Stimulated activated CD4-positive, alpha-beta T cell treated with anti-CD3 and anti-CD28 coated beads, Interleukin-4, amount 100 ng/mL, for 4 hours (primary cell): ENCODE measurements at regions not wholly inside any gene's neighbourhood (a gene's known extent, or its start where the extent isn't known, plus 50 kb on each side); places are given as distances from the start of the nearest gene placed in this dataset.
"Not testable (repeated sequence)": the region's sequence is repeated elsewhere in the genome, so short reads cannot be mapped to it uniquely, and the experiment has no call there.

ENCODE experiments used
- DNase-seq, 2 experiments: peaks; one replicate each; pipeline ENCODE4 v3.0.0-alpha.2; 2020

DNA sequence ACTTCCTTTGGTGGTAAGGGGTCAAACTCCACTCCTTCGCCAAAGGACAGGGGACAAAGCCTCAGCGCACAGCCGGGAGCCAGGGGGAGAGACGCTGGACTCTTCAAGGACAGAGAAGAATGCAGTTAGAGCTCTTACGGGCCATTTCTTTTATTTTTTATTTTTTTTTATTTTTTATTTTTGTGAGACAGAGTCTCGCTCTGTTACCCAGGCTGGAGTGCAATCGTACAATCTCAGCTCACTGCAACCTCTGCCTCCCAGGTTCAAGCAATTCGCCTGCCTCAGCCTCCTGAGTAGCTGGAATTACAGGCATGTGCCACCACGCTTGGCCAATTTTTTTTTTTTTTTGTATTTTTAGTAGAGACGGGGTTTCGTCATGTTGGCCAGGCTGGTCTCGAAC is 93.2 kb upstream of the RPH3AL start, which contains the start of gene RFLNB:
Gene RFLNB, minus strand, starts transcription at position 101 of the 400 bp plus-strand sequence.
- not testable (repeated sequence) for DNase-seq

DNA sequence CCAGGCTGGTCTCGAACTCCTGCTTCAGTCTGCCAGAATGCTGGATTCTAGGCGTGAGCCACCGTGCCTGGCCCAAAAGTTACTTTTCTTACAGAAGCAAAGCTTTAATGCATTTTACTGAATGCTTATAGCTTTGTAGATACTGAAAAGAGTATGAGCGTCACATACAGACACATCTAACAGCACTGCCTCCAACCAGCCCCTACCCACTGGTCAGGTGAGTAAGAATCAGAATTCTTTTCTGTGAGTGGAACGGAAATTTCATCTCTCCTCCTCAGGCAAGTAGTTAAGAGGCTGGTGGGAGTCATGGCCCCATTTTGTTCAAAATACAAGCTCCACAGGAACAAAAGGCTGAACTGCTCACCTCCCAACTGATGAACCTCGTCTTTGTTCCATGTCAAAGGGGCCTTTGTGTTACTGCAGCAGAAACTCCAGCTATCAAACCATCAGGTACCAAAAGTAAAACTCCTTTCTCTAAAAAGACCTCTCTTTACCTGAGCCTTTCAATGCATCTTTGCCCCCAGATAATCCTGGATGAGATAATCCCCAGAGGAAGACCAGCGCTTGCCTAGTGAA is 92.4 kb upstream of the RPH3AL start:
- DNase-seq, result no peak

DNA sequence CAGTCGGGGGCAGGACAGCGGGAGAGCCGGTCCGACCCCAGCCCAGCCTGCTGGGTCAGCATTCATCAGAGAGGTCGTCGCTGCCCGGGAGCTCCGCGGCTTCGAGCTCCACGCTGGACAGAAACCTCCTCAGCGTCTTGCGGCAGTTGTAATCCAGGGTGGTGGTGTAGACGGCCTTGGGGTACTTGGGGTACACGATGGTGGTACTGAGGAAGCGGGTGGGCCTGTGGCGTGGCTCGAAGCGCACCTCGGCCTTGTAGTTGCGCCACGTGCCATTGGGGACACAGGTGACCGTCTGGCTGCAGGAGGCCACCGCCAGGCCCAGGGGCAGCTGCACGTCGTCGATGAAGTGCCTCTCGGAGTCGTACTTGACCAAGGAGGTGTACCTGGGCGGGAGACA is 90.5 kb upstream of the RPH3AL start:
- DNase-seq, result no peak

DNA sequence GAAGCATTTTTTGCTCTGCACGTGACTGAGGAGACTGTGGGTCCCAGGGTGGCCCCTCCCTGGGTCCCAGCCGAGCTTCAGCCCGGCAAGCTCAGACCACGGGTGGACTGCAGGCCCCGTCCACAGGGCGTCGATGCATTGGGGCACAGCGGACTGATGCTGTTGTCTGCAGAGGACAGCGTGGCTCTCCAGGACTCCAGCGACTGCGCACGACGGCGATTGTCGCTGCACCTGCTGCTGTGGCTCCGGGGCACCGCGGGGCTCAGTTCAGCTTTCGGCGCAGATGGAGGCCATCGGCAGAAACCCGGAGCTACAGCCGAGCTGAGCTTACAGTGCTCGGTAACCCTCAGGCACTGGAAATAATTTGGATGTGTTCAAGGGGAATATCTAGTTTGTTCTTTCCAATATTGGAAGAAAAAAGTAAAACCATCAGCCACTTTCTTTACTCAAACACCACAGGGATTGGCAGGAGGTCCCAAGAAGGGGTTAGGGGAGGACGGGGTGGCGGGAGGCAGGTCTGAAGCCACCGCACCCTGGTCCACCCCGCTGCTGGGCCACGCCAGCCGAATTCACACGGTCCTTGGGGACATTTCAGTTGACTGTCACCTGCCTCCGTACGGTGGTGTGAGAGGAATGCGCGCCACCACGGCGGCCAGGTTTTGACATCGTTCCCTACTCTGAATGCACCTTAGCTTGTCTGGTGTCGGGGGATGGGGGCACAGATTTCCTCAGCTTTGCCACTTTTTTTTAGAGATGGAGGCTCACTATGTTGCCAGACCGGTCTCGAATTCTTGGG is 88.7 kb upstream of the RPH3AL start:
- DNase-seq, result no peak

DNA sequence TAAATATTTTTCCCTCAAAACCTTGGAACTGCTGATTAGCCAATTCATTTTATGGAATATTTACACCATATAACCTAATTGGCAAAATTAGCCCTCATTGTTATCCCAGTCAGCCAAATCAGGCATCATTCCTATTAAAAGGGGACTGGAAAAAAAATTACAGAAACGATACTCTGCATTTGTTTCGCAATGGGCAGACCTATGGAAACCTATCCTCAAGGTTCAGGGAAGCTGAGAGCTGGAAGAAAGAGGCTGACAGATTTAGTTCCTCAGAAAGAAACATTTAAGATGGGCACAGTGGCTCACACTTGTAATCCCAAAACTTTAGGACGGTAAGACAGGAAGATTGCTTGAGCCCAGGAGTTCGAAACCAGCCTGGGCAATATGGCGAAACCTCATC is 85.6 kb upstream of the RPH3AL start:
- no peak for DNase-seq

DNA sequence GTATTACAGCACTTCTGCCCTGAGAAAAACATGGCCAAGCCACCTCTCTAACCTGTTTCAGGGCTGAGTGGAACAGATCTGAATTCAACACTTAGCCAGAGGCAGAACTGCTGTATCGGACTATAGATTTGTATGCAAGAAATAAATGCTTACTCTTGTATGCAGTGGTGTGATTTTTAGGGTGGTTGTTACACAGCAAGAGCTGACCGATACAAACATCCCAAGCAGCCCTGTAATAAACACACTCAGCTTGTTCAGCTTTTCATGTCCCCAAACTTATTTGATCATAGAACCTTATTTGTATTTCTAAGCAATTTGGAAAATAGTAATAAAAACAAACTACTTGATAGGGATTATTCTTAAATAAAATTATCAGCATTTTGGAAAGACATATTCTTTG is 84.9 kb upstream of the RPH3AL start:
- DNase-seq, result no peak

DNA sequence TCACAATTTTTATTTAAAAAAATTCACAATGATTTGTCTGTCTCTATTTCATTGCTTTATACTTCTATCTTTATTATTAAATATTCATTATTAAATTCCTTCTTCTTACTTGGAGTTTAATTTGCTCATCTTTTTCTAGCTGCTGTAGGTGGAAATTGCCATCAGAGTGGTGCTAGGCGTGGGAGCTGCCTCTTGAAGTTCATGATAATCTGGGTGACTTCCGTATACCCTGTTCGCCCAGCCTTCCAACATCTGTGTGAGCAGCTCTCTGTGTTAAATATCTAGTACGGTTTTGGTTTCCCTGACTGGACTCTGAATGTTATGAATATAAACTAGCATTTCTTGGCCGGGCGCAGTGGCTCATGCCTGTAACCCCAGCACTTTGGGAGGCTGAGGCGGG is 84.0 kb upstream of the RPH3AL start:
- no peak for DNase-seq

DNA sequence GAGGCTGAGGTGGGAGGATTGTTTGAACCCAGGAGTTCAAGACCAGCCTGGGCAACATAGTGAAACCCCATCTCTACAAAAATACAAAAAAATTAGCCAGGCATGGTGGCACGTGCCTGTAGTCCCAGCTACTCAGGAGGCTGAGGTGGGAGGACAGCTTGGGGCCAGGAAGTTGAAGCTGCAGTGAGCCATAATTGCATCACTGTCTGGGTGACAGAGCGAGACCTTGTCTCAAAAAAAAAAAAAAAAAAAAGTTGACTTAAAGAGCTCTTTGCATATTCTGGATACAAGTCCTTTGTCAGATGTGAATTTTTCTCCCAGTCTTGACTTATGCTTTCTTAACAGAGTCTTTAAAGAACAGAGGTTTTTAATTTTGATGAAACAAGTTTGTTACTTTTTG is 79.9 kb upstream of the RPH3AL start:
- not testable (repeated sequence) for DNase-seq

DNA sequence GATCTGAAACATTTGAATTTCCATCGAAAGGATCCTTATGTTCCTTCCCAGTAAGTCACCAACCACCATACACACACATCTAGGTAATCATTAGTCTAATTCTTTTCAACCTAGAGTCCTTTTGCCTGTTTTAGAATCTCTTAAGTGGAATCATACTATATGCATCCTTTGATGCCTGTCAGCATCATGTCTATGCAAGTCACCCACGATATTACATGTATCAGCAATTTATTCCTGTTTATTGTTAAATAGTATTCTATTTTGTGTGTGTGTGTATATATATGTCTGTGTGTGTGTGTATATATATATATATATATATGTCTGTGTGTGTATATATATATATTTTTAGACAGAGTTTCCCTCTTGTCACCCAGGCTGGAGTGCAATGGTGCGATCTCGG is 78.9 kb upstream of the RPH3AL start:
- no peak for DNase-seq

DNA sequence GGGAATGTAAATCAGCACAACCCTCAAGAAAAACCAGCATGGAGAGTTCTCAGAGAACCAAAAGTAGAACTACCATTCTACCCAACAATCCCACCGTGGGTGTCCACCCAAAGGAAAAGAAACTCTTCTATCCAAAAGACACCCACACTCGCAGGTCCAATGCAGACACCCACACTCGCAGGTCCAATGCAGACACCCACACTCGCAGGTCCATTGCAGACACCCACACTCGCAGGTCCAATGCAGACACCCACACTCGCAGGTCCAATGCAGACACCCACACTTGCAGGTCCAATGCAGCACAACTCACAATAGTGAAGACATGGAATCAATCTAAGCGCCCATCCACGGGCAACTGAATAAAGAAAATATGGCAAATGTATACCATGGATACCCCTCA is 77.0 kb upstream of the RPH3AL start:
- no peak for DNase-seq

DNA sequence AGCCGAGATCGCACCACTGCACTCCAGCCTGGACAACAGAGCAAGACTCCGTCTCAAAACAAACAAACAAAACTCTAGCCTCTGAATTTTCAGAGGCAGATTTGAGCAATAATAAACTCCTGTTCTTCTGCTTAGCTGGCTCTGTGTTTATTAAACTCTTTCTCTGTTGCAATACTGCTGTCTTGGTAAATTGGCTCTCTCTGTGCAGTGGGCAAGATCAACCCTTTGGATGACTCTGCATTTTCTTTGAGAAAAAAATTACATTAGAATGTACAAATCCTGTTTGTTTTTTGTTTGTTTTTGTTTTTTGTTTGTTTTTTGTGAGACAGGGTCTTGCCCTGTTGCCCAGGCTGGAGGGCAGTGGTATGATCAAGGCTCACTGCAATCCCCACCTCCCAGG is 75.8 kb upstream of the RPH3AL start:
- DNase-seq, result no peak

DNA sequence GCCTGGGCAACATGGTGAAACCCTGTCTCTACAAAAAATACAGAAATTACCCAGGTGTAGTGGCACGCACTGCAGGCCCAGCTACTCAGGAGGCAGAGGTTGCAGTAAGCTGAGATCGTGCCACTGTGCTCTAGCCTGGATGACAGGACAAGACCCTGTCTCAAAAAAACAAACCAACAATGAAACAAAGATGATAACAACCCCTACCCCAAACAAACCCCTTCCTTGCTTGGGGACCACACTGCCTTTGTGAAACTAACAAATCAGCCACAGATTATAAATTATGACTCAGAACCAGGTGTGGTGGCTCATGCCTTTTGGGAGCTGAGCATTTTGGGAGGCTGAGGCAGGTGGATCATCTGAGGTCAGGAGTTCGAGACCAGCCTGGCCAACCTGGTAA is 75.3 kb upstream of the RPH3AL start:
- no peak for DNase-seq

DNA sequence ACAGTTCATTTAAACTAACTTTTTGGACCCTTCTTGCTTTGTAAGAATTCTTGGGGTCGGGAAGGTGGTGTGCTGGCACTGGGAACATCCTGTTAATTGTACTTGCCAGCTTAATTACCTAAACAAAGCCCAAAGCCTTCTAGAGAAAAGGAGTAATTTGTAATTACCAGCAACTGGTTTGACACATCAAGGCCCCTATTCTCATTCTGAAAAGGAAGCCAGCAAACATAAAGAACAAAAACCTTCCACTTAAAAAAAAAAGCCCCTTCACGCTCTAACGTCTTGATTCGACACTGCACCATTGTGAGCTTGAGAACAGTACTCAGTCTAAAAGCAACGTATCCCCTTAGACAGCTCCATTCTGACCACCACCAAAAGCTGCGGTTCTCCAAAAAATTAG is 74.7 kb upstream of the RPH3AL start:
- DNase-seq, result no peak

DNA sequence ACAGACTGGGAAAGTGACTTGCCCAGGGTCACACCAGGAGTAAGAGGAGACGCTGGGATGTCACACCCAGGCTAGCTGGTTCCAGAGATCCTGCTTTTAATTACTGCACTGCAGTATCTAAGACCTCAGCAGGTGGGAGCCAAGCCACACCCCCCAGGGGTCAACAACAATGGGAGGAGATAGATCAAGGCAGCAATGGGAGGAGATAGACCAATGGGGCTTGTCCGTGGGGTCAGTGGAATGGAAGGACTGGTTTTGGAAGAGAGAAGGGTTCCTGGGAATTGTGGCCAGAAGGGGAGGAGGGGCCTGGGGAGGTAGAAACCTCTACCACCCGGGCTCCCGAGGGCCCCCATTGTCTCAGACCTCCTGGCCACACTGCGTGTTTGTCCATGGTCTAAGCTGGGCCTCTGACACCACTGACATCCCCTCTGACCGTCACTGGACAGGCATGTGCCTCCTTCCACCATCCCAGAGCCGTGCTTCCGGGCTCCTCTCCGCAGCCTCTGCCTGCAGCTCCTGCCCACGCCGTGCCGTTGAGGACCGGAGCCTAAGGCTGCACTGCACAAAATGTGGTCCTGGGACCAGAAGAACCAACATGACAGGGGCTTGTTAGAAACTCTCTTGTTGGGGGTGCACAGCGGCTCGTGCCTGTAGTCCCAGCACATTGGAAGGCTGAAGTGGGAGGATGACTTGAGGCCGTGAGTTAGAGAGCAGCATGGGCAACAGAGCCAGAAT is 69.8 kb upstream of the RPH3AL start:
- no peak for DNase-seq

DNA sequence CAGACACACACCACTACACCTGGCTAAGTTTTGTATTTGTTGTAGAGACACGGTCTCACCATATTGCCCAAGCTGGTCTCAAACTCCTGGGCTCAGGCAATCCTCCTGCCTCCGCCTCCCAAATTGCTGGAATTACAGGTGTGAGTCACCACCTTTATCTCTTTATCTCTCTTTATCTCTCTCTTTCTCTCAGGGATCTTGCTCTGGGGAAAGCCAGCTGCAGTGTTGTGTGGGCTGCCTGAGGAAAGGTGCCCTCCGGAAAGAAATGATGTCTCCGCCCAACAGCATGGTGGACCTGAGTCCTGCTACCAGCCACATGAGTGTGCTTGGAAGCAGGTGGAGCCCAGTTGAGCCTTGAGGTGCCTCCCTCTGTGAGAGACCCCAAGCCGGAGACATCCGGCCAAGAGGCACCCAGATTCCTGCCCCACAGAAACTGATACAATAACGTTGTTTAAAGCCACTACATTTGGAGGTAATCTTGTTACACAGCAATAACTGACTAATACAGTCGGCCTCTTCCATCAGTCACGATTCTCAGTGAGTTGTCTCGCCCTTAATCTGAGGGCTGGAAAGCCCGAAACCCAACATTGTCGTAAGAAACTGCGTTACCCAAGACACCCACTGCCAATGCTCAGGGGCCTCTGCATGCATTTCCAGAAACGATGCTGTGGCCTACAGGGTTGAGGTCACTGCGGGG is 68.0 kb upstream of the RPH3AL start:
- no peak for DNase-seq

DNA sequence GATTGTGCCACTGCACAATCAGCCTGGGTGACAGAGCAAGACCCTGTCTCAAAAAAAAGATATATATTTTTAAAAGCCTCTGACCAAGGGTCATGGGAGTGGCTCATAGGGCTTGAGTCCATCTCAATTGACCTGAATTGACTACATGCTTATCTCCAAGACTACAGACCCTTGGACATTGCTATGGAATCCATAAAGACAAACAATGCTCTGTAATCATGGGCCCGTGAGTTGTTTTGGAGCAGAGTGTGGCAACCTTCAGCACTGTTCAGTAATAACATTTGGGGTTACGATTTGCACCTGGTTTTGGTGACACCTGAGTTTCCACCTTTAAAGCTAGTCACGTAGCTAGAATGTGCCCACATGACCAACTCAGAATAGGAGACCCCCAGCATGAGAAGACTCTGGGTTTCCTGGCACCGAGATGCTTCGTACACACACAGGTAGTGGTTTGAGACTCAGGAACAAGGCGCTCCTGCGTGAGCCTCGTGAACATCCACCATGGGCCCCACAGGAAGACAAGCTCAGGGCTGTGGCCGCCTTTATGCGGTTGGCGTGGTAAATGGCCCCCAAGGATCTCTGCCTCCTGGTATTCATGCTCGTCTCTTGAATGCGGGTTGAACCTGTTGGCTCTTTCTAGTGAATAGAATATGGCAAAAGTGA is 66.6 kb upstream of the RPH3AL start:
- DNase-seq, result peak in 1 of 2 experiments; percentile 23

DNA sequence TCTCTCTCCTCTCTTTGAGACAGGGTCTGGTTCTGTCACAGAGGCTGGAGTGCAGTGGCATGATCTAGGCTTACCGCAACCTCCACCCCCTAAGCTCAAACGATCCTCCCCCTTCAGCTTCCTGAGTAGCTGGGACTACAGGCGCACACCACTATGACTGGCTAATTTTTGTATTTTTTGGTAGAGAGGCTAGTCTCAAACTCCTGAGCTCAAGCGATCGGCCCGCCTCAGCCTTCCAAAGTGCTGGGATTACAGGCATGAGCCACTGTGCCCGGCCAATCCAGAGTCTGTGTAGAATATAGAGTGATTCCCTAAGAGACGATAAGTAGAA is 65.8 kb upstream of the RPH3AL start:
- peak in 1 of 2 experiments; percentile 65 for DNase-seq

DNA sequence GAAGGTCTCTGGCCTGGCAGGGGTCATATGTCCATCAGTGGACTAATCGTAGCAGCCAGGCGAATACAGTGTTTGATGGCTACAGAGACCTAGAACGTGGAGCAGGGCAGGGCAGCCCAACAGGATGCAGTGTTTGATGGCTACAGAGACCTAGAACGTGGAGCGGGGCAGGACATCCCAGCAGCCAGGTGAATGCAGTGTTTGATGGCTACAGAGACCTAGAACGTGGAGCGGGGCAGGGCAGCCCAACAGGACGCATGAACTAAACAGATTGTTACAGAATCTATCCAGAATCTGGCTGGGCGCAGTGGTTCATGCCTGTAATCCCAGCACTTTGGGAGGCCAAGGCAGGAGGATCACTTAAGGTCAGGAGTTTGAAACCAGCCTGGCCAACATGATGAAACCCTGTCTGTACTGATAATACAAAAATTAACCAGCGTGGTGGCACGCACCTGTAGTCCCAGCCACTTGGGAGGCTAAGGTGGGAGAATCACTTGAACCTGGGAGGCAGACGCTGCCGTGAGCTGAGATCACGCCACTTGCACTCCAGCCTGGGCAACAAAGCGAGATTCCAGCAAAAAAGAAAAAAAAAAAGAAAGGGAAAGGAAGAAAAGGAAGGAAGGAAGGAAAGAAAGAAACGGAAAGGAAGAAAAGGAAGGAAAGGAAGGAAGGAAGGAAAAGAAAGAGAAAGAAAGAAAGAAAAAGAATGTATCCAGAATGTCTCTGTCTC is 65.2 kb upstream of the RPH3AL start:
- DNase-seq, result no peak

DNA sequence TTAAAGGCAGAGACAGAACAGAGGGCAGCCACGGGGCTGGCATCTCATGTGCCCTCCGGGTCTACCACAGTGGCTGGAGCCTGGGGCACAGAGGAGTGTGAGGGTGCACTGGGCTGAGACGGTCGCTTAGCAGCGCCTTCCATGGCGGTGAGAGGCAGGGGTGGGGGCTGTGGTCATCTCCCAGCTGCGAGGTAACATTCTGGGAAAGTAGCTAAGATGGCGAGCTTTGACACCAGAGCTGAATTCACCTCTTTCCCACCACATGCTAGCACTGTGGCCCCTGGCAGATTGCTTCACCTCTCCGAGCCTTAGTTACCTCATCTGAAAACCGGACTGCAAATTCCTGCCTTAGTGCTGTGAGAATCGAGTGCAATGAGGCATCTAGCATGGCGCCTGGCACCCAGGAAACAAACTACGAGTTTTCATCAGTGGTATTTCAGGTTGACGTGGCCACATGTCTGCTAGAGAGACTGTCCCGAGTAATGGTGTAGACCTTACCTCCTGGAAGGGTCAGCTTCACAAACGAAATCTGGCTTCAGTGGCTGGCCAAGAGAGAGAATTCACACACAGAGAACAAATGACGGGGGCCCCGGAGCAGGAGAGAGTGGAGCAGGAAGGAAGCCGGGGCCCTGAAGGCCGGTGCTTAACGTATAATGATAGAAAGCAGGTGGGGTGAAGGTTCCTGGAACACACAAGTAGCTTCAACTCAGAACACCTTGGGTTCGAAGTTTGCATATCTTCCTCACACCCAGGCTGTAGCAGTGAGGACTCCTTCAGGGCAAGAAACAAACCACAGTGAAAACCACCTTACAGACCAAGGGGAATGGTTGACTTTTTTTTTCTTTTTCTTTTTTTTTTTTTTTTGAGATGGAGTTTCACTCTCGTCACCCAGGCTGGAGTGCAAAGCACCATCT is 63.9 kb upstream of the RPH3AL start:
- DNase-seq, result peak in 1 of 2 experiments; percentile 38

DNA sequence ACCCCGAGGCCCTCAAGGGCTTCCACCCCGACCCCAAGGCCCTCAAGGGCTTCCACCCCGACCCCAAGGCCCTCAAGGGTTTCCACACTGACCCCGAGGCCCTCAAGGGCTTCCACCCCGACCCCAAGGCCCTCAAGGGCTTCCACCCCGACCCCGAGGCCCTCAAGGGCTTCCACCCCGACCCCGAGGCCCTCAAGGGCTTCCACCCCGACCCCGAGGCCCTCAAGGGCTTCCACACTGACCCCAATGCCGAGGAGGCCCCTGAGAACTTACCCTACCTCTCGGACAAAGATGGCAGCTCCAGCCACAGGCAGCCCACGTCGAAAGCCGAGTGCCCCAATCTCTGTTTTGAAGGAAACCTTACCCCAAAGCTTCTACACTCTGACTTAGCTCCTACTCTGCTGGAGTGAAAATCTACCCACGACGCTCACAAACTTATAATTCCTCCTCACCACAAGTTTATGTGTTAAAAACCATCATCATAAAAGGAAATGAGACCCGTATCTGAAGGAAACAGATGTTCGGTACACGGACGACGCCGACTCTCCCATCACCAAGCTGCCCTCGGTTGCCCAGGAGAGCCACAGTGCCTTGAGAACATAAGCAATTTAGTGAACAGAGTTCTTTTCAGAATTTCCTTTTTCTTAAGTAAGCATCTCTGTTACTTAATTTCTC is 61.2 kb upstream of the RPH3AL start:
- no peak for DNase-seq

DNA sequence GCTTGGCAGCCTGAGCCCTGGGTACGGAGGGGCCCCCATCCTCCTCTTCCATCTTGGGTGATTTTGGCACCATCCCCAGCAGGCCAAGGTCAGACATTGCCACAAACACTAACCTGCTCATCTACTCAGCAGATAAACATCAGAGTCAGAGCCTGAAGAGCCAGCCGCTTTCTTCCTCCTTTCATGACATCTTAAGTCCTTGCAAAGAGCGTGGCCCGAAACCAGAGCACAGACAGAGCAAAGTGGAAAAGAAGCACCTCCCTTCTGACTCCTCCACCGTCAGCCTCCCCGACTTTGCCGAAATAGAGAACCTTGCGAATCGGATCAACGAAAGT is 60.4 kb upstream of the RPH3AL start:
- DNase-seq, result no peak
